HEK293 (cell line): ENCODE measurements at regions not wholly inside any gene's neighbourhood (a gene's known extent, or its start where the extent isn't known, plus 50 kb on each side); places are given as distances from the start of the nearest gene placed in this dataset.

Experiments used
- CTCF ChIA-PET: fragments of 350-600 bp; formaldehyde crosslinking; extraction: SDS; loops from one replicate; lab custom pipeline; 2021; ENCODE audit warnings: antibody characterized with exemption; lab: Yijun Ruan, JAX
- POLR2A ChIA-PET: fragments of 300-600 bp; formaldehyde crosslinking; extraction: SDS; loops from one replicate; lab custom pipeline; 2020; ENCODE audit warnings: antibody characterized with exemption, inconsistent platforms; lab: Yijun Ruan, JAX
- H3K27ac ChIP-seq: fragments of 200-500 bp; sonication (Bioruptor generic); 2 replicates; pipeline ENCODE4 v1.5.1; 2014; ENCODE audit warnings: low read depth, low read length, control low read depth, inconsistent platforms; ENCODE audit errors: extremely low read depth
- H3K36me3 ChIP-seq, 2 experiments: fragments of 200-500 bp in 1 of 2; sonication (Bioruptor generic) in 1 of 2; 1 replicate in 1 of 2; 2 replicates in 1 of 2; pipeline ENCODE4 v1.5.1; 2014 to 2017; ENCODE audit warnings: inconsistent platforms in 2 of 2, low read length in 2 of 2; ENCODE audit not compliant: control insufficient read depth in 2 of 2, insufficient read depth in 1 of 2
- H3K4me1 ChIP-seq: fragments of 200-500 bp; sonication (Bioruptor generic); 2 replicates; pipeline ENCODE4 v1.5.1; 2014; ENCODE audit warnings: mild to moderate bottlenecking, low read length, inconsistent platforms; ENCODE audit not compliant: control insufficient read depth, insufficient read depth
- H3K4me3 ChIP-seq: 2 replicates; pipeline ENCODE4 v1.5.1; 2011; ENCODE audit warnings: low read depth, mild to moderate bottlenecking, control low read depth, low read length, moderate library complexity
- H3K9me3 ChIP-seq: fragments of 200-500 bp; sonication (Bioruptor generic); 2 replicates; pipeline ENCODE4 v1.5.1; 2014; ENCODE audit warnings: low read depth, low read length, inconsistent platforms; ENCODE audit not compliant: control insufficient read depth, insufficient read depth
- KLF16 ChIP-seq: fragments of 450-650 bp; formaldehyde crosslinking; IDR thresholded peaks from 2 replicates; pipeline ENCODE4 v1.5.1; 2017; ENCODE audit warnings: missing biosample characterization, missing genetic modification characterization
- ZBTB48 ChIP-seq: fragments of 450-650 bp; formaldehyde crosslinking; IDR thresholded peaks from 2 replicates; pipeline ENCODE4 v1.5.1; 2016; ENCODE audit warnings: missing biosample characterization, missing genetic modification characterization
- ZNF114 ChIP-seq: fragments of 450-650 bp; formaldehyde crosslinking; IDR thresholded peaks from 2 replicates; pipeline ENCODE4 v1.5.0; 2017; ENCODE audit warnings: missing biosample characterization, missing genetic modification characterization
- ZNF391 ChIP-seq: fragments of 450-650 bp; formaldehyde crosslinking; IDR thresholded peaks from 2 replicates; pipeline ENCODE4 v1.5.1; 2016; ENCODE audit warnings: low read depth, missing biosample characterization, missing genetic modification characterization, borderline replicate concordance
- ZNF501 ChIP-seq: fragments of 450-650 bp; formaldehyde crosslinking; IDR thresholded peaks from 2 replicates; pipeline ENCODE4 v1.5.1; 2016; ENCODE audit warnings: missing biosample characterization, missing genetic modification characterization
- ZNF623 ChIP-seq: fragments of 450-650 bp; formaldehyde crosslinking; IDR thresholded peaks from 2 replicates; pipeline ENCODE4 v1.5.1; 2016; ENCODE audit warnings: missing biosample characterization, missing genetic modification characterization
- ZNF626 ChIP-seq: fragments of 450-650 bp; sonication (Bioruptor Pico); formaldehyde crosslinking; IDR thresholded peaks from 2 replicates; pipeline ENCODE4 v1.5.1; 2018; ENCODE audit warnings: missing biosample characterization, missing genetic modification characterization, inconsistent platforms
- ZNF768 ChIP-seq: fragments of 450-650 bp; formaldehyde crosslinking; IDR thresholded peaks from 2 replicates; pipeline ENCODE4 v1.5.1; 2018; ENCODE audit warnings: missing biosample characterization, mild to moderate bottlenecking, missing genetic modification characterization
- ZXDB ChIP-seq: fragments of 450-650 bp; formaldehyde crosslinking; IDR thresholded peaks from 2 replicates; pipeline ENCODE4 v1.5.1; 2016; ENCODE audit warnings: missing biosample characterization, missing genetic modification characterization
- TF ChIP-seq, protein P1 (sequence below): fragments of 450-650 bp; formaldehyde crosslinking; IDR thresholded peaks from 2 replicates; pipeline ENCODE4 v1.5.1; 2016; ENCODE audit warnings: missing biosample characterization, missing genetic modification characterization
- TF ChIP-seq, protein P2 (sequence below): fragments of 450-650 bp; formaldehyde crosslinking; IDR thresholded peaks from 2 replicates; pipeline ENCODE4 v1.5.1; 2016; ENCODE audit warnings: missing biosample characterization, missing genetic modification characterization
- TF ChIP-seq, protein P3 (sequence below): fragments of 450-650 bp; formaldehyde crosslinking; IDR thresholded peaks from 2 replicates; pipeline ENCODE4 v1.5.1; 2017; ENCODE audit warnings: missing biosample characterization, mild to moderate bottlenecking, missing genetic modification characterization, moderate library complexity
- TF ChIP-seq, protein P4 (sequence below): fragments of 450-650 bp; formaldehyde crosslinking; IDR thresholded peaks from 2 replicates; pipeline ENCODE4 v1.5.1; 2016; ENCODE audit warnings: missing biosample characterization, missing genetic modification characterization, low read depth
- TF ChIP-seq, protein P5 (sequence below): fragments of 450-650 bp; formaldehyde crosslinking; IDR thresholded peaks from 2 replicates; pipeline ENCODE4 v1.5.0; 2017; ENCODE audit warnings: missing biosample characterization, missing genetic modification characterization, borderline replicate concordance
- TF ChIP-seq, protein P6 (sequence below): fragments of 450-650 bp; formaldehyde crosslinking; IDR thresholded peaks from 2 replicates; pipeline ENCODE4 v1.5.1; 2017; ENCODE audit warnings: missing biosample characterization, missing genetic modification characterization

DNA sequence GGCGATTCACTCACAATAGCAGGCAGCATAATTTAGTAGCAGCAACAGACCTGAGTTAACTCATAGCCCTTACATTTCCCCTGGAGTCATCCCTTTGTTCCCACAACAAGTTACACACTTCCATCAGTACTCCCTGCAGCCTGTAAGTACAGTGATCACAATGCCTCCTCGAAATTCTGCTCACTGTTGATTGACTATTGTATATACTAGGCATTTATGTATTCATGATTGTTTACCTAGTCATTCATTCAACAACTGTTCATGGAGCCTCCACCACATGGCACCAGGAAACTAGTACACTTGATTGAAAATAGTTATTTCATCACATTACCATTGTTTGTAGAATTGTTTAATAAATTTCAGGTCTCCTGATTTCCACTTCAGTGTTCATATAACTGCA, 71.4 kb upstream of the P3H2 start (continued):
- TF ChIP-seq, protein P1, sequence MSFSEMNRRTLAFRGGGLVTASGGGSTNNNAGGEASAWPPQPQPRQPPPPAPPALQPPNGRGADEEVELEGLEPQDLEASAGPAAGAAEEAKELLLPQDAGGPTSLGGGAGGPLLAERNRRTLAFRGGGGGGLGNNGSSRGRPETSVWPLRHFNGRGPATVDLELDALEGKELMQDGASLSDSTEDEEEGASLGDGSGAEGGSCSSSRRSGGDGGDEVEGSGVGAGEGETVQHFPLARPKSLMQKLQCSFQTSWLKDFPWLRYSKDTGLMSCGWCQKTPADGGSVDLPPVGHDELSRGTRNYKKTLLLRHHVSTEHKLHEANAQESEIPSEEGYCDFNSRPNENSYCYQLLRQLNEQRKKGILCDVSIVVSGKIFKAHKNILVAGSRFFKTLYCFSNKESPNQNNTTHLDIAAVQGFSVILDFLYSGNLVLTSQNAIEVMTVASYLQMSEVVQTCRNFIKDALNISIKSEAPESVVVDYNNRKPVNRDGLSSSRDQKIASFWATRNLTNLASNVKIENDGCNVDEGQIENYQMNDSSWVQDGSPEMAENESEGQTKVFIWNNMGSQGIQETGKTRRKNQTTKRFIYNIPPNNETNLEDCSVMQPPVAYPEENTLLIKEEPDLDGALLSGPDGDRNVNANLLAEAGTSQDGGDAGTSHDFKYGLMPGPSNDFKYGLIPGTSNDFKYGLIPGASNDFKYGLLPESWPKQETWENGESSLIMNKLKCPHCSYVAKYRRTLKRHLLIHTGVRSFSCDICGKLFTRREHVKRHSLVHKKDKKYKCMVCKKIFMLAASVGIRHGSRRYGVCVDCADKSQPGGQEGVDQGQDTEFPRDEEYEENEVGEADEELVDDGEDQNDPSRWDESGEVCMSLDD (tag by site-specific recombination), result no peak
- TF ChIP-seq ZNF391 (tag by site-specific recombination) (no peak), KLF16 (no peak)

DNA sequence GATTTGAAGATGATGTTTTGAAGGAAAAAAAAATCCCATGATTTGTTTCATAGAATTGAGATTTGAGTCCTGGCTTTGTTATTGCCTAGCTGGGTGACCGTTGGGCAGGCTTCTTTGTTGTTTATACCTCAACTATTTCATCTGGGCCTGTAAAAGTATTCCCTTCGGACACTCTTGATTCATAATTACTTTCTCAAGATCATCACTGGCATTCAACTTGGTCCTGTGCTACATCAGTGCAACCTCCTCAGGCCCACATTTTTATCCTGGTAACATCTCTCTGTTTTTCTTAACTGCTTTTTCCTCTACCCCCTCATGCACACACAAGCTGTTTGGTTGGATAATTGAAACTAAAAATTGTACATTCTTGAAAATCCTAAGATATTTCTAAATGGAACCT, 67.5 kb upstream of the P3H2 start:
- Histone ChIP-seq H3K4me3 (no peak overlapping the region), H3K9me3 (no peaks in the 10 kb centered on the region), H3K4me1 (peaks cover 8% of the 10 kb centered on the region), H3K36me3 (no peaks in the 10 kb centered on the region), H3K27ac (no peak overlapping the region)
- ChIA-PET POLR2A (no interaction called here), CTCF (interaction anchor here (1.6 kb wide), 1 partner anchor 14 kb away, joined by 7 read pairs; no protein-coding TSS in a partner anchor)
- TF ChIP-seq, protein P2, sequence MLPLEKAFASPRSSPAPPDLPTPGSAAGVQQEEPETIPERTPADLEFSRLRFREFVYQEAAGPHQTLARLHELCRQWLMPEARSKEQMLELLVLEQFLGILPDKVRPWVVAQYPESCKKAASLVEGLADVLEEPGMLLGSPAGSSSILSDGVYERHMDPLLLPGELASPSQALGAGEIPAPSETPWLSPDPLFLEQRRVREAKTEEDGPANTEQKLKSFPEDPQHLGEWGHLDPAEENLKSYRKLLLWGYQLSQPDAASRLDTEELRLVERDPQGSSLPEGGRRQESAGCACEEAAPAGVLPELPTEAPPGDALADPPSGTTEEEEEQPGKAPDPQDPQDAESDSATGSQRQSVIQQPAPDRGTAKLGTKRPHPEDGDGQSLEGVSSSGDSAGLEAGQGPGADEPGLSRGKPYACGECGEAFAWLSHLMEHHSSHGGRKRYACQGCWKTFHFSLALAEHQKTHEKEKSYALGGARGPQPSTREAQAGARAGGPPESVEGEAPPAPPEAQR (tag by site-specific recombination), result no peak
- TF ChIP-seq, protein P3, sequence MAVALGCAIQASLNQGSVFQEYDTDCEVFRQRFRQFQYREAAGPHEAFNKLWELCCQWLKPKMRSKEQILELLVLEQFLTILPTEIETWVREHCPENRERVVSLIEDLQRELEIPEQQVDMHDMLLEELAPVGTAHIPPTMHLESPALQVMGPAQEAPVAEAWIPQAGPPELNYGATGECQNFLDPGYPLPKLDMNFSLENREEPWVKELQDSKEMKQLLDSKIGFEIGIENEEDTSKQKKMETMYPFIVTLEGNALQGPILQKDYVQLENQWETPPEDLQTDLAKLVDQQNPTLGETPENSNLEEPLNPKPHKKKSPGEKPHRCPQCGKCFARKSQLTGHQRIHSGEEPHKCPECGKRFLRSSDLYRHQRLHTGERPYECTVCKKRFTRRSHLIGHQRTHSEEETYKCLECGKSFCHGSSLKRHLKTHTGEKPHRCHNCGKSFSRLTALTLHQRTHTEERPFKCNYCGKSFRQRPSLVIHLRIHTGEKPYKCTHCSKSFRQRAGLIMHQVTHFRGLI (tag by site-specific recombination), result no peak
- no peak for TF ChIP-seq ZBTB48 (tag by site-specific recombination)
- TF ChIP-seq, protein P4, sequence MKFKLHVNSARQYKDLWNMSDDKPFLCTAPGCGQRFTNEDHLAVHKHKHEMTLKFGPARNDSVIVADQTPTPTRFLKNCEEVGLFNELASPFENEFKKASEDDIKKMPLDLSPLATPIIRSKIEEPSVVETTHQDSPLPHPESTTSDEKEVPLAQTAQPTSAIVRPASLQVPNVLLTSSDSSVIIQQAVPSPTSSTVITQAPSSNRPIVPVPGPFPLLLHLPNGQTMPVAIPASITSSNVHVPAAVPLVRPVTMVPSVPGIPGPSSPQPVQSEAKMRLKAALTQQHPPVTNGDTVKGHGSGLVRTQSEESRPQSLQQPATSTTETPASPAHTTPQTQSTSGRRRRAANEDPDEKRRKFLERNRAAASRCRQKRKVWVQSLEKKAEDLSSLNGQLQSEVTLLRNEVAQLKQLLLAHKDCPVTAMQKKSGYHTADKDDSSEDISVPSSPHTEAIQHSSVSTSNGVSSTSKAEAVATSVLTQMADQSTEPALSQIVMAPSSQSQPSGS (tag by site-specific recombination), result no peak
- TF ChIP-seq ZNF501 (tag by site-specific recombination), result no peak
- no peak for TF ChIP-seq ZNF623 (tag by site-specific recombination)
- TF ChIP-seq ZNF626 (tag by site-specific recombination), result no peak
- TF ChIP-seq ZNF114 (tag by site-specific recombination), result no peak
- TF ChIP-seq ZNF768 (tag by site-specific recombination), result no peak
- TF ChIP-seq ZXDB (tag by site-specific recombination), result no peak
- TF ChIP-seq, protein P5, sequence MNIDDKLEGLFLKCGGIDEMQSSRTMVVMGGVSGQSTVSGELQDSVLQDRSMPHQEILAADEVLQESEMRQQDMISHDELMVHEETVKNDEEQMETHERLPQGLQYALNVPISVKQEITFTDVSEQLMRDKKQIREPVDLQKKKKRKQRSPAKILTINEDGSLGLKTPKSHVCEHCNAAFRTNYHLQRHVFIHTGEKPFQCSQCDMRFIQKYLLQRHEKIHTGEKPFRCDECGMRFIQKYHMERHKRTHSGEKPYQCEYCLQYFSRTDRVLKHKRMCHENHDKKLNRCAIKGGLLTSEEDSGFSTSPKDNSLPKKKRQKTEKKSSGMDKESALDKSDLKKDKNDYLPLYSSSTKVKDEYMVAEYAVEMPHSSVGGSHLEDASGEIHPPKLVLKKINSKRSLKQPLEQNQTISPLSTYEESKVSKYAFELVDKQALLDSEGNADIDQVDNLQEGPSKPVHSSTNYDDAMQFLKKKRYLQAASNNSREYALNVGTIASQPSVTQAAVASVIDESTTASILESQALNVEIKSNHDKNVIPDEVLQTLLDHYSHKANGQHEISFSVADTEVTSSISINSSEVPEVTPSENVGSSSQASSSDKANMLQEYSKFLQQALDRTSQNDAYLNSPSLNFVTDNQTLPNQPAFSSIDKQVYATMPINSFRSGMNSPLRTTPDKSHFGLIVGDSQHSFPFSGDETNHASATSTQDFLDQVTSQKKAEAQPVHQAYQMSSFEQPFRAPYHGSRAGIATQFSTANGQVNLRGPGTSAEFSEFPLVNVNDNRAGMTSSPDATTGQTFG (tag by site-specific recombination), result no peak
- TF ChIP-seq, protein P6, sequence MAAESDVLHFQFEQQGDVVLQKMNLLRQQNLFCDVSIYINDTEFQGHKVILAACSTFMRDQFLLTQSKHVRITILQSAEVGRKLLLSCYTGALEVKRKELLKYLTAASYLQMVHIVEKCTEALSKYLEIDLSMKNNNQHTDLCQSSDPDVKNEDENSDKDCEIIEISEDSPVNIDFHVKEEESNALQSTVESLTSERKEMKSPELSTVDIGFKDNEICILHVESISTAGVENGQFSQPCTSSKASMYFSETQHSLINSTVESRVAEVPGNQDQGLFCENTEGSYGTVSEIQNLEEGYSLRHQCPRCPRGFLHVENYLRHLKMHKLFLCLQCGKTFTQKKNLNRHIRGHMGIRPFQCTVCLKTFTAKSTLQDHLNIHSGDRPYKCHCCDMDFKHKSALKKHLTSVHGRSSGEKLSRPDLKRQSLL (tag by site-specific recombination), result no peak
